ENCODE measurements at regions not wholly inside any gene's neighbourhood (a gene's known extent, or its start where the extent isn't known, plus 50 kb on each side); places are given as distances from the start of the nearest gene placed in this dataset.

DNA sequence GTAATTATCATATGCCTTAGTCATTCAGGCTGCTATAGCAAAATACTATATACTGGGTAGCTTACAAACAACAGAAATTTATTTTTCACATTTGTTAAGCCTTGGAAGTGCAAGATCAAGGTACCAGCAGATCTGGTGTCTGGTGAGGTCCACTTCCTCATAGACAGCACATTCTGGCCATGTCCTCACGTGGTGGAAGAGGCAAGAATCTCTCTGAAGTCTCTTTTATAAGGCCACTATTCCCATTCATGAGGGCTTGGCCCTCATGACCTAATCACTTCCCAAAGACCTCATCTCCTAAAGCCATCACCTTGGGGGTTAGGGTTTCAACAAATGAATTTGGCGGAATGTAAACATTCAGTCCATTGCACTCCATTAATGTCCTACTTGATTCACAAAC lies 137.5 kb upstream of the C1GALT1 start:
- Histone ChIP-seq H3K79me2 (ENCODE audit: control insufficient read depth, insufficient read depth, low read length) (no peaks in the 10 kb centered on the region), H4K20me1 (ENCODE audit: control insufficient read depth, extremely low read depth, insufficient read depth, low read length) (no peaks in the 10 kb centered on the region), H3K4me1 (ENCODE audit: control insufficient read depth, extremely low read depth, insufficient read depth, low read length) (no peaks in the 10 kb centered on the region), H3K27me3 (ENCODE audit: control insufficient read depth, insufficient read depth, low read length) (no peaks in the 10 kb centered on the region), H3K27ac (ENCODE audit: insufficient read depth, low read length) (no peak overlapping the region), H3K9me3 (ENCODE audit: control insufficient read depth, insufficient read depth, low read depth, low read length) (no peaks in the 10 kb centered on the region), H2AFZ (ENCODE audit: low read length) (no peak overlapping the region), H3K36me3 (ENCODE audit: control insufficient read depth, insufficient read depth, low read length) (no peaks in the 10 kb centered on the region), H3K4me2 (ENCODE audit: extremely low read depth, insufficient read depth, low read length) (no peak overlapping the region), H3K9ac (ENCODE audit: insufficient read depth, low read length) (no peak overlapping the region), H3K4me3 (replicated peaks in 1 of 4; ENCODE audit: control extremely low read depth in 1 of 4, insufficient read depth in 1 of 4, low read depth in 3 of 4, low read length in 4 of 4) (no peak overlapping the region)
- DNase-seq (ENCODE audit: low read depth in 2 of 2), result no peak
- no peak for TF ChIP-seq EZH2 (IDR thresholded peaks at IDR 0.05; ENCODE audit: low read length, missing control alignments)
- TF ChIP-seq, protein P1, sequence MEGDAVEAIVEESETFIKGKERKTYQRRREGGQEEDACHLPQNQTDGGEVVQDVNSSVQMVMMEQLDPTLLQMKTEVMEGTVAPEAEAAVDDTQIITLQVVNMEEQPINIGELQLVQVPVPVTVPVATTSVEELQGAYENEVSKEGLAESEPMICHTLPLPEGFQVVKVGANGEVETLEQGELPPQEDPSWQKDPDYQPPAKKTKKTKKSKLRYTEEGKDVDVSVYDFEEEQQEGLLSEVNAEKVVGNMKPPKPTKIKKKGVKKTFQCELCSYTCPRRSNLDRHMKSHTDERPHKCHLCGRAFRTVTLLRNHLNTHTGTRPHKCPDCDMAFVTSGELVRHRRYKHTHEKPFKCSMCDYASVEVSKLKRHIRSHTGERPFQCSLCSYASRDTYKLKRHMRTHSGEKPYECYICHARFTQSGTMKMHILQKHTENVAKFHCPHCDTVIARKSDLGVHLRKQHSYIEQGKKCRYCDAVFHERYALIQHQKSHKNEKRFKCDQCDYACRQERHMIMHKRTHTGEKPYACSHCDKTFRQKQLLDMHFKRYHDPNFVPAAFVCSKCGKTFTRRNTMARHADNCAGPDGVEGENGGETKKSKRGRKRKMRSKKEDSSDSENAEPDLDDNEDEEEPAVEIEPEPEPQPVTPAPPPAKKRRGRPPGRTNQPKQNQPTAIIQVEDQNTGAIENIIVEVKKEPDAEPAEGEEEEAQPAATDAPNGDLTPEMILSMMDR (conservative IDR thresholded peaks at IDR 0.05 in 1 of 2, IDR thresholded peaks at IDR 0.05 in 1 of 2; ENCODE audit: low read depth in 1 of 2, low read length in 2 of 2), result no peak

DNA sequence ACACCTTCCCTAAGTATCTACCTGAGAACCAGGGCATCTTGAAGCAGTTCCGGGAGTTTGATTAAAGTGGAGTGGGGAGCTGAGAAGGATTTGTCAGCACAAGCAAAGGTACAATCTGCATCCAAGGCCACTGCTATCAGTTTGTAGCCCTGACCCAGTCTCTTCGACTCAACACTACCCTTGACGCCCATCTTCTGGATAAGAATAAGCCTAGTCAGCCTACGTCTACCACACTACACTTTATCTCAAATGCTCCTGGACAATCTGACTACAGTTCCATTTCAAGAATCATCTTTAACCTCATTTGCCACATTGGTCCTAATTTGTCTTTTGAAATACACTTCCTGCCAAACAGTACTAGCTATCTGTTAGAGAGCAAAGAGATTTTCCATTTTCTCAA lies 134.1 kb upstream of the C1GALT1 start:
- no peak overlapping the region for H3K27ac ChIP-seq (ENCODE audit: insufficient read depth, low read length)
- H2AFZ ChIP-seq (ENCODE audit: low read length), result no peak overlapping the region
- no peak overlapping the region for H3K4me3 ChIP-seq (replicated peaks in 1 of 4; ENCODE audit: control extremely low read depth in 1 of 4, insufficient read depth in 1 of 4, low read depth in 3 of 4, low read length in 4 of 4)
- H3K4me2 ChIP-seq (ENCODE audit: extremely low read depth, insufficient read depth, low read length), result no peak overlapping the region
- H3K27me3 ChIP-seq (ENCODE audit: control insufficient read depth, insufficient read depth, low read length), result no peaks in the 10 kb centered on the region
- H3K36me3 ChIP-seq (ENCODE audit: control insufficient read depth, insufficient read depth, low read length), result no peaks in the 10 kb centered on the region
- no peak overlapping the region for H3K9ac ChIP-seq (ENCODE audit: insufficient read depth, low read length)
- H3K4me1 ChIP-seq (ENCODE audit: control insufficient read depth, extremely low read depth, insufficient read depth, low read length), result no peaks in the 10 kb centered on the region
- no peak for DNase-seq (ENCODE audit: low read depth in 2 of 2)
- no peaks in the 10 kb centered on the region for H4K20me1 ChIP-seq (ENCODE audit: control insufficient read depth, extremely low read depth, insufficient read depth, low read length)
- TF ChIP-seq, protein P1 (conservative IDR thresholded peaks at IDR 0.05 in 1 of 2, IDR thresholded peaks at IDR 0.05 in 1 of 2; ENCODE audit: low read depth in 1 of 2, low read length in 2 of 2), result no peak
- TF ChIP-seq EZH2 (IDR thresholded peaks at IDR 0.05; ENCODE audit: low read length, missing control alignments), result no peak
- H3K79me2 ChIP-seq (ENCODE audit: control insufficient read depth, insufficient read depth, low read length), result no peaks in the 10 kb centered on the region
- no peaks in the 10 kb centered on the region for H3K9me3 ChIP-seq (ENCODE audit: control insufficient read depth, insufficient read depth, low read depth, low read length)

DNA sequence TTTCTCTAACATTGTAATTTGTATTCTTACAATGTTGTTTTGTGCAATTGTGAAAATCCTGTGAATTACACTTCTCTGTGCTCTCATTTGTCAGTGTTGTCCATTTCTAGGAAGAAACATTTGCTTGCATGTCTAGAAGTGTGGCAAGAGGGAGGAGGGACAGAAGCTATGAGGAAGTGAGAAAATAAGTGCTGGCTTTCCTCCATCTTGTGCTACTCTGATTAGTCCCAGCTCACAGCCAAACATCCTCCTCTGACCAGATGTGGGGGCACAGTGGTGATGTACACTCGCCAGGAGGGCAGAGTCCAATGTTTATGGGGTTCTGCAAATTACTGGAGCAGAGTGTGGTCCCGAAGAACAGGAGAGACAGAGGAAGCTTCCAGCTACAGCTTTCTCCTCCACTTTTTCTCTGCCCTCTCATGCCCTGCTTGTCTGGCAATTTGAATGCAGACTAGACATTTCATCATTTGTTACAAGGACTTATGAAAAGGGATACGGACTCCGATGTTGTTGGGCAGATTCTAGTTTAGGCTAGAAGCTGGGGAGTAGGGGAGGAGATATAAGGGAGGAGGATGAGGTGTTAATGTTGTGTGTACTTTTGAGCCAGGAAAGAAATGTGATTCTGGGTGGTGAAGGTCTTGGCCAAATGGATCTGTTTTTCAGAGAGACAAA lies 131.0 kb upstream of the C1GALT1 start:
- H3K9ac ChIP-seq (ENCODE audit: insufficient read depth, low read length), result no peak overlapping the region
- TF ChIP-seq, protein P1 (conservative IDR thresholded peaks at IDR 0.05 in 1 of 2, IDR thresholded peaks at IDR 0.05 in 1 of 2; ENCODE audit: low read depth in 1 of 2, low read length in 2 of 2), result no peak
- TF ChIP-seq EZH2 (IDR thresholded peaks at IDR 0.05; ENCODE audit: low read length, missing control alignments), result no peak
- no peaks in the 10 kb centered on the region for H4K20me1 ChIP-seq (ENCODE audit: control insufficient read depth, extremely low read depth, insufficient read depth, low read length)
- no peak overlapping the region for H2AFZ ChIP-seq (ENCODE audit: low read length)
- no peak overlapping the region for H3K27ac ChIP-seq (ENCODE audit: insufficient read depth, low read length)
- no peaks in the 10 kb centered on the region for H3K27me3 ChIP-seq (ENCODE audit: control insufficient read depth, insufficient read depth, low read length)
- no peak for DNase-seq (ENCODE audit: low read depth in 2 of 2)
- H3K4me3 ChIP-seq (replicated peaks in 1 of 4; ENCODE audit: control extremely low read depth in 1 of 4, insufficient read depth in 1 of 4, low read depth in 3 of 4, low read length in 4 of 4), result no peak overlapping the region
- no peaks in the 10 kb centered on the region for H3K4me1 ChIP-seq (ENCODE audit: control insufficient read depth, extremely low read depth, insufficient read depth, low read length)
- no peaks in the 10 kb centered on the region for H3K36me3 ChIP-seq (ENCODE audit: control insufficient read depth, insufficient read depth, low read length)
- H3K79me2 ChIP-seq (ENCODE audit: control insufficient read depth, insufficient read depth, low read length), result no peaks in the 10 kb centered on the region
- no peaks in the 10 kb centered on the region for H3K9me3 ChIP-seq (ENCODE audit: control insufficient read depth, insufficient read depth, low read depth, low read length)
- no peak overlapping the region for H3K4me2 ChIP-seq (ENCODE audit: extremely low read depth, insufficient read depth, low read length)

Measured in fibroblast of lung (primary cell).